Thoracic aorta (tissue), 2 donors: ENCODE measurements at regions not wholly inside any gene's neighbourhood (a gene's known extent, or its start where the extent isn't known, plus 50 kb on each side); places are given as distances from the start of the nearest gene placed in this dataset.

Experiments used
- ATAC-seq: fragments of 150-250 bp; one replicate; pipeline ENCODE4 v1.8.0; 2017; ENCODE audit warnings: low read depth; ENCODE audit not compliant: insufficient number of reproducible peaks, low FRiP score
- DNase-seq: peaks from one replicate; pipeline ENCODE4 v3.0.0-alpha.2; 2020; ENCODE audit warnings: low spot score
- H3K27ac ChIP-seq, 2 donors: fragments of 200-600 bp; sonication (generic); 1 replicate in 1 of 2; 2 replicates in 1 of 2; pipeline ENCODE4 v1.5.1; 2016; ENCODE audit warnings: mild to moderate bottlenecking in 2 of 2, moderate library complexity in 2 of 2
- H3K27me3 ChIP-seq: fragments of 200-600 bp; sonication (generic); replicated peaks from 2 replicates; pipeline ENCODE4 v1.6.0; 2016; ENCODE audit warnings: mild to moderate bottlenecking; ENCODE audit not compliant: insufficient read depth
- H3K36me3 ChIP-seq: fragments of 200-600 bp; sonication (generic); one replicate; pipeline ENCODE4 v1.5.1; 2016
- H3K4me1 ChIP-seq, 2 donors: fragments of 200-600 bp; sonication (generic); 1 replicate in 1 of 2; 2 replicates in 1 of 2; pipeline versions ENCODE4 v1.5.1 to v1.6.0; 2016; ENCODE audit warnings: low read depth in 2 of 2, mild to moderate bottlenecking in 1 of 2; ENCODE audit not compliant: control insufficient read depth in 1 of 2
- H3K4me3 ChIP-seq: fragments of 200-600 bp; sonication (generic); 2 replicates; pipeline ENCODE4 v1.5.1; 2016; ENCODE audit warnings: mild to moderate bottlenecking
- H3K9me3 ChIP-seq: fragments of 200-600 bp; sonication (generic); 2 replicates; pipeline ENCODE4 v1.5.1; 2016
- CTCF ChIP-seq: fragments of 200-600 bp; sonication (generic); IDR thresholded peaks from one replicate; pipeline ENCODE4 v1.5.1; 2019; ENCODE audit warnings: antibody characterized with exemption

- no peaks in the 10 kb centered on the region for H3K27me3 ChIP-seq
- no peak for TF ChIP-seq CTCF
- no peak for DNase-seq
- no peaks in the 10 kb centered on the region for H3K36me3 ChIP-seq
- no peak overlapping the region for H3K27ac ChIP-seq
- H3K4me1 ChIP-seq: peaks cover 10 to 17% of the 10 kb centered on the region in 2 donors
- H3K9me3 ChIP-seq: peaks cover 3% of the 10 kb centered on the region
- ATAC-seq: no peak
- no peak overlapping the region for H3K4me3 ChIP-seq
Measured at GRCh38 chr5:68500813-68501212, 285.3 kb downstream of the PIK3R1 start.

- Histone ChIP-seq H3K9me3 (peaks cover 3% of the 10 kb centered on the region), H3K36me3 (no peaks in the 10 kb centered on the region), H3K4me3 (no peak overlapping the region), H3K4me1 (peaks cover 10 to 17% of the 10 kb centered on the region in 2 donors), H3K27ac (no peak overlapping the region), H3K27me3 (no peaks in the 10 kb centered on the region)
- no peak for TF ChIP-seq CTCF
- DNase-seq (no peak), ATAC-seq (no peak)
Measured at GRCh38 chr5:68502531-68502930, 287.0 kb downstream of the PIK3R1 start.

- Histone ChIP-seq H3K27ac (no peak overlapping the region), H3K36me3 (no peaks in the 10 kb centered on the region), H3K27me3 (no peaks in the 10 kb centered on the region), H3K4me3 (no peak overlapping the region), H3K9me3 (no peaks in the 10 kb centered on the region), H3K4me1 (peaks cover 10 to 16% of the 10 kb centered on the region in 2 donors)
- ATAC-seq (no peak), DNase-seq (no peak)
- no peak for TF ChIP-seq CTCF
Measured at GRCh38 chr5:68504306-68504705, 288.8 kb downstream of the PIK3R1 start.

- no peak overlapping the region for H3K4me3 ChIP-seq
- H3K36me3 ChIP-seq: no peaks in the 10 kb centered on the region
- H3K27ac ChIP-seq: no peak overlapping the region
- DNase-seq: no peak
- H3K9me3 ChIP-seq: no peaks in the 10 kb centered on the region
- no peaks in the 10 kb centered on the region for H3K4me1 ChIP-seq
- TF ChIP-seq CTCF: no peak
- no peak for ATAC-seq
- H3K27me3 ChIP-seq: no peaks in the 10 kb centered on the region
Measured at GRCh38 chr5:68505917-68506860, 290.6 kb downstream of the PIK3R1 start.

GRCh38 chr5:68515514-68515913 lies 300.0 kb downstream of the PIK3R1 start:
- ATAC-seq: no peak
- DNase-seq: no peak
- H3K4me3 ChIP-seq: no peak overlapping the region
- H3K9me3 ChIP-seq: no peaks in the 10 kb centered on the region
- no peaks in the 10 kb centered on the region for H3K36me3 ChIP-seq
- no peaks in the 10 kb centered on the region for H3K27me3 ChIP-seq
- TF ChIP-seq CTCF: no peak
- no peaks in the 10 kb centered on the region for H3K4me1 ChIP-seq
- H3K27ac ChIP-seq: no peak overlapping the region
